ENCODE measurements at regions not wholly inside any gene's neighbourhood (a gene's known extent, or its start where the extent isn't known, plus 50 kb on each side); places are given as distances from the start of the nearest gene placed in this dataset.
"Not testable (repeated sequence)": the region's sequence is repeated elsewhere in the genome, so short reads cannot be mapped to it uniquely, and the experiment has no call there.

- not testable (repeated sequence) for DNase-seq (ENCODE audit: low read depth)
Observed at GRCh38 chr2:87419980-87420379, 327.9 kb upstream of the PLGLB2 start.

GRCh38 chr2:87420954-87421353 is 326.9 kb upstream of the PLGLB2 start:
- H3K4me3 ChIP-seq (ENCODE audit: low read depth, low read length); DNase-seq (ENCODE audit: low read depth): not testable (repeated sequence)

More at GRCh38 chr2:87419980-87420379, 327.9 kb upstream of the PLGLB2 start:
- not testable (repeated sequence) for H3K4me3 ChIP-seq (ENCODE audit: low read depth, low read length)

- not testable (repeated sequence) for H3K4me3 ChIP-seq (ENCODE audit: low read depth, low read length); DNase-seq (ENCODE audit: low read depth)
Observed at GRCh38 chr2:87423796-87424762, 323.8 kb upstream of the PLGLB2 start.

GRCh38 chr2:87424763-87425154 is 323.1 kb upstream of the PLGLB2 start:
- not testable (repeated sequence) for DNase-seq (ENCODE audit: low read depth); H3K4me3 ChIP-seq (ENCODE audit: low read depth, low read length)

GRCh38 chr2:87425191-87425590 is 322.7 kb upstream of the PLGLB2 start:
- DNase-seq (ENCODE audit: low read depth) = not testable (repeated sequence)

GRCh38 chr2:87425717-87426116 is 322.2 kb upstream of the PLGLB2 start:
- not testable (repeated sequence) for H3K4me3 ChIP-seq (ENCODE audit: low read depth, low read length); DNase-seq (ENCODE audit: low read depth)

More at GRCh38 chr2:87425191-87425590, 322.7 kb upstream of the PLGLB2 start:
- not testable (repeated sequence) for H3K4me3 ChIP-seq (ENCODE audit: low read depth, low read length)

- DNase-seq (ENCODE audit: low read depth); H3K4me3 ChIP-seq (ENCODE audit: low read depth, low read length): not testable (repeated sequence)
Observed at GRCh38 chr2:87428452-87429130, 319.3 kb upstream of the PLGLB2 start.

GRCh38 chr2:87429206-87429930 is 318.5 kb upstream of the PLGLB2 start:
- not testable (repeated sequence) for DNase-seq (ENCODE audit: low read depth); H3K4me3 ChIP-seq (ENCODE audit: low read depth, low read length)

GRCh38 chr2:87429931-87430275 is 318.0 kb upstream of the PLGLB2 start:
- H3K4me3 ChIP-seq (ENCODE audit: low read depth, low read length); DNase-seq (ENCODE audit: low read depth): not testable (repeated sequence)

GRCh38 chr2:87431051-87431450 is 316.8 kb upstream of the PLGLB2 start:
- H3K4me3 ChIP-seq (ENCODE audit: low read depth, low read length); DNase-seq (ENCODE audit: low read depth): not testable (repeated sequence)

- H3K4me3 ChIP-seq (ENCODE audit: low read depth, low read length); DNase-seq (ENCODE audit: low read depth): not testable (repeated sequence)
Observed at GRCh38 chr2:87432711-87433453, 315.0 kb upstream of the PLGLB2 start.

GRCh38 chr2:87436007-87436406 is 311.9 kb upstream of the PLGLB2 start:
- H3K4me3 ChIP-seq (ENCODE audit: low read depth, low read length); DNase-seq (ENCODE audit: low read depth): not testable (repeated sequence)

GRCh38 chr2:87437701-87438260 is 310.1 kb upstream of the PLGLB2 start:
- H3K4me3 ChIP-seq (ENCODE audit: low read depth, low read length); DNase-seq (ENCODE audit: low read depth): not testable (repeated sequence)

- not testable (repeated sequence) for DNase-seq (ENCODE audit: low read depth); H3K4me3 ChIP-seq (ENCODE audit: low read depth, low read length)
Observed at GRCh38 chr2:87438780-87439454, 309.0 kb upstream of the PLGLB2 start.

- H3K4me3 ChIP-seq (ENCODE audit: low read depth, low read length); DNase-seq (ENCODE audit: low read depth): not testable (repeated sequence)
Observed at GRCh38 chr2:87439617-87440204, 308.2 kb upstream of the PLGLB2 start.

GRCh38 chr2:87440650-87441049 is 307.2 kb upstream of the PLGLB2 start:
- DNase-seq (ENCODE audit: low read depth); H3K4me3 ChIP-seq (ENCODE audit: low read depth, low read length): not testable (repeated sequence)

GRCh38 chr2:87441375-87441774 is 306.5 kb upstream of the PLGLB2 start:
- not testable (repeated sequence) for DNase-seq (ENCODE audit: low read depth); H3K4me3 ChIP-seq (ENCODE audit: low read depth, low read length)

All from fibroblast of the aortic adventitia (primary cell).